ENCODE measurements at regions not wholly inside any gene's neighbourhood (a gene's known extent, or its start where the extent isn't known, plus 50 kb on each side); places are given as distances from the start of the nearest gene placed in this dataset.

- ChIA-PET POLR2A (interaction anchor here (0.6 kb wide), 1 partner anchor 294 kb away, joined by 6 read pairs; no protein-coding TSS in a partner anchor), CTCF (no interaction called here), SMC1A (ENCODE audit: uncharacterized antibody, unreplicated experiment) (no interaction called here), RAD21 (ENCODE audit: unreplicated experiment) (no interaction called here)
- no peak overlapping the region for H3K27ac ChIP-seq (ENCODE audit: control insufficient read depth, insufficient read depth)
- H2AFZ ChIP-seq (ENCODE audit: control insufficient read depth, low read depth, low read length) = no peak overlapping the region
- intact Hi-C loops (cut with micrococcal nuclease; ENCODE audit: unreplicated experiment) = no loop called here
- BruUV-seq (replicated peaks) = no TSS peak
- no peak overlapping the region for H3K4me2 ChIP-seq (ENCODE audit: control insufficient read depth, insufficient read depth)
- H3K27me3 ChIP-seq (replicated peaks in 1 of 2; ENCODE audit: control insufficient read depth in 2 of 2, insufficient read depth in 2 of 2, low read length in 1 of 2) = no peaks in the 10 kb centered on the region; a peak in 1 of 4 replicates
- no peaks in the 10 kb centered on the region for H4K20me1 ChIP-seq (ENCODE audit: control insufficient read depth, insufficient read depth)
- 35% methylated on average over 5 of the region's 5 CpGs for WGBS (ENCODE audit: insufficient coverage, insufficient replicate concordance, low lambda C conversion rate, missing lambda C conversion rate)
- H3K9me3 ChIP-seq (replicated peaks; ENCODE audit: control insufficient read depth, insufficient read depth, low read length) = no peaks in the 10 kb centered on the region
- H3K4me3 ChIP-seq = no peak overlapping the region
- no peak for FAIRE-seq
- no peaks in the 10 kb centered on the region for H3K79me2 ChIP-seq (ENCODE audit: control insufficient read depth, insufficient read depth, low read length)
- in situ Hi-C loops (cut with MboI) = no loop called here
- H3K4me1 ChIP-seq (ENCODE audit: control insufficient read depth, insufficient read depth, low read length) = no peaks in the 10 kb centered on the region
- no peak overlapping the region for H3K9ac ChIP-seq (ENCODE audit: control insufficient read depth, insufficient read depth, low read length)
- TF ChIP-seq NBN (IDR thresholded peaks at IDR 0.05) (no peak), BACH1 (IDR thresholded peaks at IDR 0.05; ENCODE audit: borderline replicate concordance) (no peak), ESRRA (IDR thresholded peaks at IDR 0.05; ENCODE audit: low read length) (no peak), SUPT20H (IDR thresholded peaks at IDR 0.05; ENCODE audit: borderline replicate concordance, control insufficient read depth, low read depth, low read length) (no peak), NR2C1 (IDR thresholded peaks at IDR 0.05) (no peak), RELA (IDR thresholded peaks at IDR 0.05; ENCODE audit: borderline replicate concordance, partially characterized antibody) (no peak)
- no peak for ATAC-seq
- no peaks in the 10 kb centered on the region for H3K36me3 ChIP-seq (ENCODE audit: control insufficient read depth in 2 of 2, insufficient read depth in 2 of 2, low read length in 1 of 2)
- DNase-seq (ENCODE audit: low read depth, low spot score) = no peak
These were observed 279.4 kb upstream of the WWC1 start for GRCh38 chr5:168012006-168012405.

- in situ Hi-C loops (cut with MboI) (no loop called here), intact Hi-C loops (cut with micrococcal nuclease; ENCODE audit: unreplicated experiment) (no loop called here)
- Histone ChIP-seq H3K9ac (ENCODE audit: control insufficient read depth, insufficient read depth, low read length) (no peak overlapping the region), H3K27me3 (replicated peaks in 1 of 2; ENCODE audit: control insufficient read depth in 2 of 2, insufficient read depth in 2 of 2, low read length in 1 of 2) (no peaks in the 10 kb centered on the region), H3K79me2 (ENCODE audit: control insufficient read depth, insufficient read depth, low read length) (no peaks in the 10 kb centered on the region), H3K36me3 (ENCODE audit: control insufficient read depth in 2 of 2, insufficient read depth in 2 of 2, low read length in 1 of 2) (no peaks in the 10 kb centered on the region), H3K9me3 (replicated peaks; ENCODE audit: control insufficient read depth, insufficient read depth, low read length) (no peaks in the 10 kb centered on the region), H3K4me3 (no peak overlapping the region), H4K20me1 (ENCODE audit: control insufficient read depth, insufficient read depth) (no peaks in the 10 kb centered on the region), H2AFZ (ENCODE audit: control insufficient read depth, low read depth, low read length) (no peak overlapping the region), H3K4me1 (ENCODE audit: control insufficient read depth, insufficient read depth, low read length) (no peaks in the 10 kb centered on the region), H3K27ac (ENCODE audit: control insufficient read depth, insufficient read depth) (no peak overlapping the region), H3K4me2 (ENCODE audit: control insufficient read depth, insufficient read depth) (no peak overlapping the region)
- ChIA-PET RAD21 (ENCODE audit: unreplicated experiment) (no interaction called here), POLR2A (no interaction called here), CTCF (no interaction called here), SMC1A (ENCODE audit: uncharacterized antibody, unreplicated experiment) (interaction anchor here (1.1 kb wide), 1 partner anchor 10 kb away, joined by 3 read pairs; no protein-coding TSS in a partner anchor)
- BruUV-seq (replicated peaks) = no TSS peak
- DNase-seq (ENCODE audit: low read depth, low spot score) (no peak), ATAC-seq (no peak), FAIRE-seq (no peak)
- WGBS (ENCODE audit: insufficient coverage, insufficient replicate concordance, low lambda C conversion rate, missing lambda C conversion rate) = 38% methylated on average over 4 of the region's 4 CpGs
- TF ChIP-seq BCL3 (IDR thresholded peaks at IDR 0.05; ENCODE audit: borderline replicate concordance, insufficient read depth, low read depth, low read length, poor library complexity, severe bottlenecking) (no peak), PRDM15 (CRISPR knock-in tag; IDR thresholded peaks at IDR 0.05) (no peak), SREBF1 (IDR thresholded peaks at IDR 0.05; ENCODE audit: low read length) (no peak), SRF (IDR thresholded peaks at IDR 0.05; ENCODE audit: low read depth in 2 of 2, low read length in 2 of 2) (no peak), IRF3 (IDR thresholded peaks at IDR 0.05) (no peak), MTA2 (IDR thresholded peaks at IDR 0.05; ENCODE audit: low read depth) (no peak), POU2F2 (IDR thresholded peaks at IDR 0.05; ENCODE audit: borderline replicate concordance, low read depth, low read length) (no peak), RBBP5 (conservative IDR thresholded peaks at IDR 0.05) (no peak)
These were observed 277.9 kb upstream of the WWC1 start for GRCh38 chr5:168013546-168013945.

Measured in GM12878 (cell line).